Prostate gland (tissue), 2 donors: ENCODE measurements at regions not wholly inside any gene's neighbourhood (a gene's known extent, or its start where the extent isn't known, plus 50 kb on each side); places are given as distances from the start of the nearest gene placed in this dataset.

ENCODE experiments used
- POLR2A ChIP-seq: fragments of 450-650 bp; IDR thresholded peaks from one replicate; pipeline ENCODE4 v1.6.1; 2016; ENCODE audit warnings: antibody characterized with exemption, mild to moderate bottlenecking
- POLR2AphosphoS5 ChIP-seq: sonication (generic); formaldehyde crosslinking; IDR thresholded peaks from one replicate; pipeline ENCODE4 v1.6.1; 2017; ENCODE audit warnings: antibody characterized with exemption
- TF ChIP-seq, protein P1 (sequence below), 4 experiments: fragments of 200-600 bp in 2 of 4; fragments of 450-650 bp in 2 of 4; sonication (generic) in 2 of 4; IDR thresholded peaks; 1 replicate in 3 of 4; 2 replicates in 1 of 4; pipeline ENCODE4 v1.5.1; 2016 to 2019; ENCODE audit warnings: antibody characterized with exemption in 4 of 4, mild to moderate bottlenecking in 2 of 4, moderate library complexity in 2 of 4

- TF ChIP-seq, protein P1, sequence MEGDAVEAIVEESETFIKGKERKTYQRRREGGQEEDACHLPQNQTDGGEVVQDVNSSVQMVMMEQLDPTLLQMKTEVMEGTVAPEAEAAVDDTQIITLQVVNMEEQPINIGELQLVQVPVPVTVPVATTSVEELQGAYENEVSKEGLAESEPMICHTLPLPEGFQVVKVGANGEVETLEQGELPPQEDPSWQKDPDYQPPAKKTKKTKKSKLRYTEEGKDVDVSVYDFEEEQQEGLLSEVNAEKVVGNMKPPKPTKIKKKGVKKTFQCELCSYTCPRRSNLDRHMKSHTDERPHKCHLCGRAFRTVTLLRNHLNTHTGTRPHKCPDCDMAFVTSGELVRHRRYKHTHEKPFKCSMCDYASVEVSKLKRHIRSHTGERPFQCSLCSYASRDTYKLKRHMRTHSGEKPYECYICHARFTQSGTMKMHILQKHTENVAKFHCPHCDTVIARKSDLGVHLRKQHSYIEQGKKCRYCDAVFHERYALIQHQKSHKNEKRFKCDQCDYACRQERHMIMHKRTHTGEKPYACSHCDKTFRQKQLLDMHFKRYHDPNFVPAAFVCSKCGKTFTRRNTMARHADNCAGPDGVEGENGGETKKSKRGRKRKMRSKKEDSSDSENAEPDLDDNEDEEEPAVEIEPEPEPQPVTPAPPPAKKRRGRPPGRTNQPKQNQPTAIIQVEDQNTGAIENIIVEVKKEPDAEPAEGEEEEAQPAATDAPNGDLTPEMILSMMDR (IDR thresholded peaks at IDR 0.05) = no peak
- TF ChIP-seq POLR2A (no peak), POLR2AphosphoS5 (no peak)
Observed at GRCh38 chr7:49623943-49624342, 149.5 kb upstream of the VWC2 start.
